Mucosa of stomach (tissue), 1 donor: ENCODE measurements at regions not wholly inside any gene's neighbourhood (a gene's known extent, or its start where the extent isn't known, plus 50 kb on each side); places are given as distances from the start of the nearest gene placed in this dataset.

Source experiments
- H3K27me3 ChIP-seq: one replicate; pipeline ENCODE4 v1.7.0; 2013; ENCODE audit warnings: mild to moderate bottlenecking, low read length; ENCODE audit not compliant: control insufficient read depth, insufficient read depth
- H3K36me3 ChIP-seq: one replicate; pipeline ENCODE4 v1.7.0; 2013; ENCODE audit warnings: low read length; ENCODE audit not compliant: control insufficient read depth, insufficient read depth
- H3K4me1 ChIP-seq: one replicate; pipeline ENCODE4 v1.7.0; 2013; ENCODE audit warnings: mild to moderate bottlenecking, low read length; ENCODE audit not compliant: control insufficient read depth, insufficient read depth
- H3K4me3 ChIP-seq: one replicate; pipeline ENCODE4 v1.7.0; 2013; ENCODE audit warnings: low read length
- H3K9ac ChIP-seq: one replicate; pipeline ENCODE4 v1.7.0; 2013; ENCODE audit warnings: mild to moderate bottlenecking, low read length, moderate library complexity
- H3K9me3 ChIP-seq: one replicate; pipeline ENCODE4 v1.7.0; 2013; ENCODE audit warnings: mild to moderate bottlenecking, low read length, moderate library complexity; ENCODE audit not compliant: control insufficient read depth
- donor health status: Pancreatic carcinoma.

DNA sequence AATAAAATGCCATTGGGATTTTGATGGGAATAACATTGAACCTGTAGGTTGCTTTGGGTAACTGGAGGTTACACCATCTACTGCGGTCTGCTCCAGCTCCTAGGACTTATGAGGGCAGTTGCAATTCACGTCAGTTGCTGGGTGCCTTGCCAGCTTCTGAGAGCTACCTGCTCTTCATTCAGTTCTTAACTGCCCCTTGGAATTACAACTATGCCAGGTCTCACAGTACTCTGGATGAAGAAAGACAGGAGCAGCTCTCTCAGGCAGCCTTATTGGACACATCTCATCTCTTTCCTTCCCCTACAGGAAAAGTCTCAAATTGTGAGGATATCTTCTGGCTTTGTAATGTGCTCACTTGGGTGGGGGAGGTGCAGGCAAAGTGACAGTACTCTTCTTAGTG lies 1643.3 kb downstream of the GRIK2 start:
- H3K9ac ChIP-seq = no peak overlapping the region
- no peaks in the 10 kb centered on the region for H3K9me3 ChIP-seq
- H3K4me3 ChIP-seq = no peak overlapping the region
- H3K36me3 ChIP-seq = no peaks in the 10 kb centered on the region
- H3K4me1 ChIP-seq = no peaks in the 10 kb centered on the region
- no peaks in the 10 kb centered on the region for H3K27me3 ChIP-seq

DNA sequence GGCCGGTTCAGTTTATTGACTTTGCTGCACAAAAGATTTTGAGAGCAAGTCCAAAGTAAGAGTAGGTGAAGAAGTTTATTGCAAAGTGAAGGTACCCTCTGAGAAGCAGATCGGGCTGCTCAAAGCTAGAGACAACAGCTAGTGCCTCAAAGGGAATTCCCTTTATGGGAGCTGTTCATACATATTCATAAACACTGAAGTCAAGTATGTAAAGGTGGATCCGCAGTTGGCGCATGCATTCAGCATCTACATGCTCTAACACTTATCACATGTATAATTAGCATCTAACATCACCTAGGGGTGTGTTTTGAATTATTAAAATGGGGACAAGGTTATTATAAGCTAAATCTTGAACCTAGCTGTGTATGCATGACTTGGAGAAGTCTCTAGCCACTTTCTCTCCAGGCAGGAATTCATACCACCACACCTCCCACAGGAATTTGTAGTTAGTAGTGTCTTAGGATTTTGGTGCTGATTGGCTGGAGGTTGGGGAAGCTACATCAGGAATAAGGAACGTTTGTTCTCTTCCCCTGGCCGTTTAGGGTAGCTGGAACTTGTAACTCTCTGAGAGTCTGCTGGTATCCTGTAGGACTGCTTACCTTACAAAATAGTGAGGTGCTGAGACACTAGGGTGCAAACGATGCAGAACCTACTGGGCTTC lies 1633.9 kb downstream of the GRIK2 start:
- Histone ChIP-seq H3K9ac (no peak overlapping the region), H3K4me3 (no peak overlapping the region)

DNA sequence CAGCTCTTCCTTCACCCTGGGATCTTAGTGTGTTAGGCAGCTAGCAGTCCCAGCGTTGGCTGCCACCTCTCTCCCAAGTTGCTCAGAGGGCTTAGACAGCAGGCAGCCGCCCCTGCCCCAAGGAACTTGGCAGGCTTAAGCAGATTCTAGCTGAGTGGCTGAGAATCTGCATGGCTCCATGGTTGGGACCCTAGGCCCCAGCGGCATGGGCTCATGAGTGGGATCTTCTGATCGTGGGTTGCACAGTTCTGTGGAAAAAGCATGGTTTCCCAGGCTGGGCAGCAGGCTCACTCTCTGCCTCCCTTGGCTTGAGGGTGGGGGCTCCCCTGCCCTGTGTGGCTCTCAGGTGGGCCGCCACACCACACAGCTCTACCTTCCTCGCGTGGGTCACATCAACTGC lies 1624.9 kb downstream of the GRIK2 start:
- Histone ChIP-seq H3K4me1 (no peaks in the 10 kb centered on the region), H3K4me3 (no peak overlapping the region)

More for the DNA sequence above, 1633.9 kb downstream of the GRIK2 start:
- Histone ChIP-seq H3K36me3 (no peaks in the 10 kb centered on the region), H3K27me3 (no peaks in the 10 kb centered on the region), H3K9me3 (no peaks in the 10 kb centered on the region), H3K4me1 (no peaks in the 10 kb centered on the region)

DNA sequence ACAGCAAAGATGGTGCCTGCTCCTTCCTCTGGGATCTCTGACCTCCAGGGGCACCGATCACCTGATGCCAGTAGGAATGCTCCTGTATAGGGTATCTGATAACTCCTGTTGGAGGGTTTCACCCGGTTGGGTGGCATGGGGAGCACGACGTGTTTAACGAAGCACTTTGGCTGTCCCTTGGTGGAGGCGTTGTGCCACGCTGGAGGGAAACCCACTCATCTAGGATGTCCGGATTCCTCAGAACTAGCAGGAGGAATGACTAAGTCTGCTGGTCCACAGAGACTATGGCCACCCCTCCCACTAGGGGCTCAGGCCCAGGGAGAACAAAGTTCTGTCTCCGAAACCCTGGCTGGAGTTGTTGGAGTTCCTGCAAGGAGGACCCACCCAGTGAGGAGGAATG lies 1624.4 kb downstream of the GRIK2 start:
- Histone ChIP-seq H3K27me3 (no peaks in the 10 kb centered on the region), H3K36me3 (no peaks in the 10 kb centered on the region), H3K9me3 (no peaks in the 10 kb centered on the region), H3K4me1 (no peaks in the 10 kb centered on the region), H3K4me3 (no peak overlapping the region), H3K9ac (no peak overlapping the region)

More for the DNA sequence above, 1624.9 kb downstream of the GRIK2 start:
- Histone ChIP-seq H3K9ac (no peak overlapping the region), H3K36me3 (no peaks in the 10 kb centered on the region), H3K9me3 (no peaks in the 10 kb centered on the region), H3K27me3 (no peaks in the 10 kb centered on the region)

DNA sequence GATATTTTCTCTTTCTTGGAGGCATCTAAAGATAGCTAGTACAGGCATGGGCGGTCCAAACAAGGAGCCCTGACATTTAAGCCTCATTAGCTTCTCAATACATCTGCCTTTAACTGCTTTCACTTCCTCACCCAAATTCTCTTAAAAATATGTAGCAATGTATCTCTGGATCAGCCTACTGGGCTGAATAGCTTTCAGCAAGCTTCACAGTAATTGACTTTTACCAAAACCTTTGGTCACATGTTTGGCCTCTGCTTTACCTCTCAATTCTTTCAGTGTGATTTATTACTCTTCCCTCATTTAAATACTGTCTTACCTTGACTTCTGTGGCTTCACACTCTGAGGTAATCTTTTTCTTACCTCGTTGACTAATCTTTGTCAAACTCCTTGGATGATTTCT lies 1618.1 kb downstream of the GRIK2 start:
- H3K4me1 ChIP-seq = no peaks in the 10 kb centered on the region
- no peak overlapping the region for H3K9ac ChIP-seq
- no peaks in the 10 kb centered on the region for H3K36me3 ChIP-seq
- H3K9me3 ChIP-seq = no peaks in the 10 kb centered on the region
- H3K27me3 ChIP-seq = no peaks in the 10 kb centered on the region
- H3K4me3 ChIP-seq = no peak overlapping the region

DNA sequence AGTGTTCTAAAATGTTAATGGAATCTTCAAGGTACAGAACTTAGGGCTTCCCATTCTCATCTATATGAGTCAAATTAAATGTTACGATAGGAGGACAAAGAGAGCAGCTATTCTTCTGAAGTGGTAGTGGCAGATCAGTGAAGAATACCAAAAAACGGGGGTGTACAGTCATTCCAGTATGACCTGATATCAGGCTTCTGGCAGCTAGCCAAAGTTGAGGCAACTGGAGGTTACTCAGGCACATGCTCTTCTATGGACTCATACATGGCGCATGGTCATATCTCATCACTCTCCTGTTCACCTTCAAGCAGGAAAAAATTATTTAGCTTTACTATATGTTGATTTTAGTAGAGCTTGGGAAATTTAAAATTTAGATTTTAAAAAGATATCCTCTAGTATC lies 1608.8 kb downstream of the GRIK2 start:
- Histone ChIP-seq H3K9ac (no peak overlapping the region), H3K4me1 (no peaks in the 10 kb centered on the region), H3K4me3 (no peak overlapping the region), H3K27me3 (no peaks in the 10 kb centered on the region), H3K9me3 (no peaks in the 10 kb centered on the region), H3K36me3 (no peaks in the 10 kb centered on the region)

DNA sequence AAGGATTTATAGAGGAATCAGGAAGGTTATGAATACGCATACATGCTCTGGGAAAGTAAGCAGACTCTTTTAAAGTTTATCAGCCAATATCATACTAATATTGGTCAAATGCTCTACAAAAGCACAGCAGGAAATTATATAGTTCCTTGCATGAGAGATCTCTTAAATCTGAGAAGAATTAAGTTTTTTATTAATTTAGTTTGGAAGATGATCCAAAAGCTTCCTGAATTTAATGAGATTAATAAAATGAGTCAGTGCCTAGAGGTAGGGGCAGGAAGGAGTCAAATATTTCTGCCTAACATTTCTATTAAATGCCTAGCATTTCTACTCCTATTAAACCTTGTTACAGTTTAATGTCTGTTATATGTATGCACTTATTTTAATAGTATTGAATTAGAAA lies 1608.2 kb downstream of the GRIK2 start:
- Histone ChIP-seq H3K9me3 (no peaks in the 10 kb centered on the region), H3K4me3 (no peak overlapping the region), H3K9ac (no peak overlapping the region), H3K4me1 (no peaks in the 10 kb centered on the region), H3K36me3 (no peaks in the 10 kb centered on the region), H3K27me3 (no peaks in the 10 kb centered on the region)

DNA sequence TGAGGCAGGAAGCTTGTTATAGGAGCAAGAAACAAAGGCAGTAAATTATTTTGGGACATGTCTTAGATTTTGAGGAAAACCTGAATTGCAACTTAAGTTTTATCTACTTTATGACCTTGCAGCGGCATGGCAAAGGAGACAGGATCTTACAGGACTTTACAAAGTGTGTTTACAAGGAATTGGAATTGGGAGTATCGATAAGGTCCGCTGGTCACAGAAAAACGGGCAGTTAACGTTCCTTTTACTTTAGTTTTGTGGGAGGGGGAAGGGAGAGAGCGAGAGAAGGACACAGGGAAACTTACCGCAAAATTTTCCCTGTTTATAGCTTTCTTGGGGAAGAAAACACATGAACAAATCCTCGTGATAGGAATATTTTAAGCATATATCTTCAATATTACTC lies 1607.2 kb downstream of the GRIK2 start:
- no peaks in the 10 kb centered on the region for H3K4me1 ChIP-seq
- no peak overlapping the region for H3K4me3 ChIP-seq
- no peaks in the 10 kb centered on the region for H3K9me3 ChIP-seq
- no peak overlapping the region for H3K9ac ChIP-seq
- H3K27me3 ChIP-seq = no peaks in the 10 kb centered on the region
- H3K36me3 ChIP-seq = no peaks in the 10 kb centered on the region

- no peak overlapping the region for H3K9ac ChIP-seq
- H3K4me3 ChIP-seq = no peak overlapping the region
- H3K27me3 ChIP-seq = no peaks in the 10 kb centered on the region
- no peaks in the 10 kb centered on the region for H3K4me1 ChIP-seq
- no peaks in the 10 kb centered on the region for H3K36me3 ChIP-seq
- no peaks in the 10 kb centered on the region for H3K9me3 ChIP-seq
Observed at GRCh38 chr6:102995491-102995890, 1602.0 kb downstream of the GRIK2 start.

- H3K4me1 ChIP-seq = no peaks in the 10 kb centered on the region
- H3K4me3 ChIP-seq = no peak overlapping the region
- H3K27me3 ChIP-seq = no peaks in the 10 kb centered on the region
- no peaks in the 10 kb centered on the region for H3K9me3 ChIP-seq
- H3K9ac ChIP-seq = no peak overlapping the region
- no peaks in the 10 kb centered on the region for H3K36me3 ChIP-seq
Observed at GRCh38 chr6:102994866-102995265, 1601.4 kb downstream of the GRIK2 start.

GRCh38 chr6:102986086-102986485 lies 1592.6 kb downstream of the GRIK2 start:
- H3K4me3 ChIP-seq = no peak overlapping the region
- no peaks in the 10 kb centered on the region for H3K4me1 ChIP-seq
- no peaks in the 10 kb centered on the region for H3K27me3 ChIP-seq
- H3K9me3 ChIP-seq = no peaks in the 10 kb centered on the region
- no peak overlapping the region for H3K9ac ChIP-seq
- H3K36me3 ChIP-seq = no peaks in the 10 kb centered on the region

GRCh38 chr6:102984357-102984756 lies 1590.8 kb downstream of the GRIK2 start:
- Histone ChIP-seq H3K9ac (no peak overlapping the region), H3K9me3 (no peaks in the 10 kb centered on the region), H3K36me3 (no peaks in the 10 kb centered on the region), H3K4me1 (no peaks in the 10 kb centered on the region), H3K27me3 (no peaks in the 10 kb centered on the region), H3K4me3 (no peak overlapping the region)

GRCh38 chr6:102981490-102982015 lies 1588.0 kb downstream of the GRIK2 start:
- Histone ChIP-seq H3K4me1 (no peaks in the 10 kb centered on the region), H3K4me3 (no peak overlapping the region), H3K36me3 (no peaks in the 10 kb centered on the region), H3K9me3 (no peaks in the 10 kb centered on the region), H3K27me3 (no peaks in the 10 kb centered on the region), H3K9ac (no peak overlapping the region)
